Natural killer cell (primary cell): ENCODE measurements at regions not wholly inside any gene's neighbourhood (a gene's known extent, or its start where the extent isn't known, plus 50 kb on each side); places are given as distances from the start of the nearest gene placed in this dataset.

Experiments
- ATAC-seq, 3 donors: fragments of 150-1000 bp in 2 of 3; fragments of 200-7000 bp in 1 of 3; cut with Tn5 transposase; 1 replicate in 1 of 3; 2 replicates in 2 of 3; pipeline ENCODE4 v1.10.0; 2021; ENCODE audit warnings: mild to moderate bottlenecking in 2 of 3, moderate library complexity in 2 of 3
- DNase-seq, 2 donors: peaks; one replicate each; pipeline versions ENCODE4 v3.0.0 to v3.0.0-alpha.2; 2013 to 2021; ENCODE audit warnings: mixed read lengths in 1 of 2
- H3K27ac ChIP-seq: one replicate; pipeline ENCODE4 v1.5.1; 2013; ENCODE audit warnings: mild to moderate bottlenecking, low read length
- H3K27me3 ChIP-seq: one replicate; pipeline ENCODE4 v1.6.1; 2013; ENCODE audit warnings: low read length; ENCODE audit not compliant: control insufficient read depth, insufficient read depth
- H3K36me3 ChIP-seq: one replicate; pipeline ENCODE4 v1.6.1; 2013; ENCODE audit warnings: low read length; ENCODE audit not compliant: control insufficient read depth, insufficient read depth
- H3K4me1 ChIP-seq: one replicate; pipeline ENCODE4 v1.6.1; 2013; ENCODE audit warnings: low read length; ENCODE audit not compliant: control insufficient read depth, insufficient read depth
- H3K4me3 ChIP-seq: one replicate; pipeline ENCODE4 v1.5.1; 2013; ENCODE audit warnings: low read length
- H3K9me3 ChIP-seq: one replicate; pipeline ENCODE4 v1.6.1; 2013; ENCODE audit warnings: low read length; ENCODE audit not compliant: control insufficient read depth, insufficient read depth
- H3K27ac Mint-ChIP-seq, 2 donors: one replicate each; pipeline ENCODE4 v1.8.0; 2022; ENCODE audit warnings: mild to moderate bottlenecking in 2 of 2, mixed read lengths in 2 of 2, moderate library complexity in 1 of 2
- H3K27me3 Mint-ChIP-seq, 2 donors: one replicate each; pipeline ENCODE4 v1.8.0; 2022; ENCODE audit warnings: low read depth in 2 of 2, mixed read lengths in 2 of 2
- H3K36me3 Mint-ChIP-seq: one replicate; pipeline ENCODE4 v1.8.0; 2022; ENCODE audit warnings: mixed read lengths
- H3K4me1 Mint-ChIP-seq, 2 donors: one replicate each; pipeline ENCODE4 v1.8.0; 2022; ENCODE audit warnings: mixed read lengths in 2 of 2
- H3K4me3 Mint-ChIP-seq: one replicate; pipeline ENCODE4 v1.8.0; 2022; ENCODE audit warnings: mild to moderate bottlenecking, moderate library complexity, mixed read lengths
- H3K9me3 Mint-ChIP-seq, 2 donors: one replicate each; pipeline ENCODE4 v1.8.0; 2022; ENCODE audit warnings: mixed read lengths in 2 of 2
- WGBS: methylation state at CpG from one replicate; pipeline ENCODE4 v1.1.7; 2013; ENCODE audit warnings: missing lambda C conversion rate; ENCODE audit not compliant: insufficient coverage; 5-methylcytosine and 5-hydroxymethylcytosine counted together
- intact Hi-C: fragments of 100-400 bp; cut with micrococcal nuclease; formaldehyde crosslinking; loops from one replicate; pipeline ENCODE4 v1.14.2; 2022
- TF ChIP-seq, protein P1 (sequence below): fragments of 200-600 bp; IDR thresholded peaks from one replicate; pipeline ENCODE4 v1.8.0; 2022; ENCODE audit warnings: antibody characterized with exemption

DNA sequence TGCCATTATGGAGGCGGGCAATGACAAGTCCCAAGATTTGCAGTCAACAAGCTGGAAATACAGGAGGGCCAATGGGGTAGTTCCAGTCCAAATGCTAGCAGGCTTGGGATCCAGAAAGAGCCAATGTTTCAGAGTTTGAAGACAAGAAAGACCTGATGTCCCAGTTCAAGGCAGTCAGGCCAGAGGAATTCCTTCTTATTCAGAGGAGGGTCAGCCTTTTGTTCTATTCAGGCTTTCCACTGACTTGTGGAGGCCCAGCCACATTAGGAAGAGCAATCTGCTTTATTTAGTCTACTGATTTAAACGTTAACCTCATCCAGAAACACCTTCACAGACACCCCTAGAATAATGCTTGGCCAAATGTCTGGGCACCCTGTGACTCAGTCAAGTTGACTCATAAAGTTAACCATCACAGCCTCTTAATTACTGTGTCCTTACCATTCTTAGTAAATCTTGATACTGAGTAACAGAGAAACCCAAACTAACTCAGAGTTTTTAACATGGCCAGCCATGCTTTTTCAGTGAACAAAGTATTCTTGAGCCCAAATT is 50.9 kb upstream of the NPHP3 start:
- Histone ChIP-seq H3K27ac (no peak overlapping the region), H3K27me3 (no peaks in the 10 kb centered on the region), H3K4me1 (no peaks in the 10 kb centered on the region), H3K36me3 (no peaks in the 10 kb centered on the region), H3K9me3 (no peaks in the 10 kb centered on the region), H3K4me3 (no peak overlapping the region)
- Mint-ChIP-seq H3K27ac (no peak overlapping the region), H3K9me3 (peaks cover under 1 to 2% of the 10 kb centered on the region in 2 donors), H3K27me3 (peaks cover 3 to 8% of the 10 kb centered on the region in 2 donors), H3K4me3 (no peak overlapping the region), H3K4me1 (no peaks in the 10 kb centered on the region), H3K36me3 (no peaks in the 10 kb centered on the region)
- DNase-seq (no peak), ATAC-seq (no peak)
- WGBS = 78% methylated on average over 2 of the region's 2 CpGs
- intact Hi-C loops = no loop called here
- TF ChIP-seq, protein P1, sequence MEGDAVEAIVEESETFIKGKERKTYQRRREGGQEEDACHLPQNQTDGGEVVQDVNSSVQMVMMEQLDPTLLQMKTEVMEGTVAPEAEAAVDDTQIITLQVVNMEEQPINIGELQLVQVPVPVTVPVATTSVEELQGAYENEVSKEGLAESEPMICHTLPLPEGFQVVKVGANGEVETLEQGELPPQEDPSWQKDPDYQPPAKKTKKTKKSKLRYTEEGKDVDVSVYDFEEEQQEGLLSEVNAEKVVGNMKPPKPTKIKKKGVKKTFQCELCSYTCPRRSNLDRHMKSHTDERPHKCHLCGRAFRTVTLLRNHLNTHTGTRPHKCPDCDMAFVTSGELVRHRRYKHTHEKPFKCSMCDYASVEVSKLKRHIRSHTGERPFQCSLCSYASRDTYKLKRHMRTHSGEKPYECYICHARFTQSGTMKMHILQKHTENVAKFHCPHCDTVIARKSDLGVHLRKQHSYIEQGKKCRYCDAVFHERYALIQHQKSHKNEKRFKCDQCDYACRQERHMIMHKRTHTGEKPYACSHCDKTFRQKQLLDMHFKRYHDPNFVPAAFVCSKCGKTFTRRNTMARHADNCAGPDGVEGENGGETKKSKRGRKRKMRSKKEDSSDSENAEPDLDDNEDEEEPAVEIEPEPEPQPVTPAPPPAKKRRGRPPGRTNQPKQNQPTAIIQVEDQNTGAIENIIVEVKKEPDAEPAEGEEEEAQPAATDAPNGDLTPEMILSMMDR = no peak

DNA sequence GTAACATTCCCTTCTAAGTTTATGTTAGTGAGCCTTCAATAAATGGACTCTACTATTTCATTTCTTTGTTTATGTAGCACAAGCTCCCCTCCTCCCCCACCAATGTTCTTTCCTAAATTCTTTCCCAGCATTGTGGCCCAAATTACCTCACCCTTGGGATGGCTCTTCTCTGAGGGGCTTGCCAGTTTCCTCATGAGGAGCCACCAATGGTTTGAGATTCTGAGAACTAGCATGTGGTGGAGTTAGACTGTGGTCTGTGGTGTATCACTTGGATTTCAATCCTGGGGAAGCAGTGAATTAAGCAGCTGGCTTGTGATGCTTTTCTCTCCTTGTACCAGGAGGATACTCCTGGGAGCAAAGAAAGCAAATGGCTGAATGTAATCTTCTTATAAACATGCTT is 50.0 kb upstream of the NPHP3 start:
- Mint-ChIP-seq H3K4me3 (no peak overlapping the region), H3K27me3 (peaks cover 11 to 13% of the 10 kb centered on the region in 2 donors), H3K9me3 (peaks cover 2% of the 10 kb centered on the region in 2 donors), H3K36me3 (no peaks in the 10 kb centered on the region), H3K27ac (no peak overlapping the region), H3K4me1 (no peaks in the 10 kb centered on the region)
- Histone ChIP-seq H3K4me1 (no peaks in the 10 kb centered on the region), H3K27ac (no peak overlapping the region), H3K9me3 (no peaks in the 10 kb centered on the region), H3K4me3 (no peak overlapping the region), H3K36me3 (no peaks in the 10 kb centered on the region), H3K27me3 (no peaks in the 10 kb centered on the region)
- DNase-seq (no peak), ATAC-seq (no peak)
- intact Hi-C loops = no loop called here
- TF ChIP-seq, protein P1 = no peak
